ENCODE measurements at regions not wholly inside any gene's neighbourhood (a gene's known extent, or its start where the extent isn't known, plus 50 kb on each side); places are given as distances from the start of the nearest gene placed in this dataset.

DNA sequence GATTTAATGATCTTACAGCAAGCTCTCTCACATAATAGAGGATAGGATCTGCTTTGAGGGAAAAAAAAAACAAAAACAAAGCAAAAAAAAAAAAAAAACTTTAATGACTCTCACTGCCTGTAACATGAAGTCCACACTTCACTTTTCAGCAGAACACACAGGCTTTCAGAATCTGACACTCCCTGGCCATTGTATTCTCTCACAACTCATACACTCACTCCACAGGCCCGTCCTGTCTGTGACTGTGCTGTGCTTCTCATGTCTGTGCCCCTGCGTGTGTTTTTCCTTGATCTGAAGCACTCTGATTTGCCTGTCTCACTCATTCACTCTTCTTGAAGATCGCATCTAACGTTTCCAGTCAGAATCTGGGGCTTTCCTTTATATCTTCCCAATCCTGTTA is 460.8 kb downstream of the TMA16 start:
- ATAC-seq (ENCODE audit: low read depth) (no peak), DNase-seq (no peak)
- no peak overlapping the region for H3K27ac Mint-ChIP-seq
- H3K9me3 Mint-ChIP-seq: no peaks in the 10 kb centered on the region
- no peaks in the 10 kb centered on the region for H3K4me1 Mint-ChIP-seq
- H3K27me3 Mint-ChIP-seq: no peaks in the 10 kb centered on the region
- H3K4me3 Mint-ChIP-seq: no peak overlapping the region
- H3K36me3 Mint-ChIP-seq: no peaks in the 10 kb centered on the region
- POLR2A ChIA-PET: no interaction called here

DNA sequence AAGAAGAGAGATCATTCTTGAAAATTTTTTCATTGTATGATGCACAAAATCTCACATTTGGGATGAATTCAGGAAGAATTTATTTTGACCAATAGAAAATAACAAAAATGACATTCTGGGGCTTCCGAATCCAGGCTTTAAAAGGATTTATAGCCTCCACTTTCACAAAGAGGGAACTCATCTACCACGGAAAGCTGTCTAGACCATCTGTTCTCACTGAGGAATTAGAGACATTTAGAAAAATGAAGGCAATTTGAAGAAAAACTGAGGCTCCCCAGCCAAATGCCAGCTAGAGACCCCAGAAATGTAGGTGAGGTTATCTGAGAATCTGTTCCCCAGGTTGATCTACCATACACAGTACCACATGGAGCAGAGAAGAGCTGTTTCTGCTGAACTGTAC is 464.3 kb downstream of the TMA16 start:
- DNase-seq (no peak), ATAC-seq (ENCODE audit: low read depth) (no peak)
- POLR2A ChIA-PET: no interaction called here
- H3K36me3 Mint-ChIP-seq: no peaks in the 10 kb centered on the region
- H3K4me1 Mint-ChIP-seq: no peaks in the 10 kb centered on the region
- H3K27ac Mint-ChIP-seq: no peak overlapping the region
- H3K4me3 Mint-ChIP-seq: no peak overlapping the region
- H3K9me3 Mint-ChIP-seq: no peaks in the 10 kb centered on the region
- no peaks in the 10 kb centered on the region for H3K27me3 Mint-ChIP-seq

DNA sequence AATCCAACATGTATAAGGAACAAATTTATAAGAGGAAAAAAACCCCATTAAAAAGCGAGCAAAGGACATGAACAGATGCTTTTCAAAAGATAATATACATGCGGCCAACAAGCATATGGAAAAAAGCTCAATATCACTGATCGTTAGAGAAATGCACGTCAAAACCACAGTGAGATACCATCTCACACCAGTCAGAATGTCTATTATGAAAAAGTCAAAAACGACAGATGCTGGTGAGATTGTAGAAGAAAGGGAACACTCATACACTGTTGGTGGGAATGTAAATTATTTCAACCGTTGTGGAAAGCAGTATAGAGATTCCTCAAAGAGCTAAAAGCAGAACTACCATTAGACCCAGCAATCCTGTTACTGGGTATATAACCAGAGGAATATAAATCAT is 465.4 kb downstream of the TMA16 start:
- POLR2A ChIA-PET: no interaction called here
- Mint-ChIP-seq H3K4me1 (no peaks in the 10 kb centered on the region), H3K4me3 (no peak overlapping the region), H3K27ac (no peak overlapping the region), H3K9me3 (peaks cover 2% of the 10 kb centered on the region), H3K36me3 (no peaks in the 10 kb centered on the region), H3K27me3 (no peaks in the 10 kb centered on the region)
- DNase-seq (no peak), ATAC-seq (ENCODE audit: low read depth) (no peak)

DNA sequence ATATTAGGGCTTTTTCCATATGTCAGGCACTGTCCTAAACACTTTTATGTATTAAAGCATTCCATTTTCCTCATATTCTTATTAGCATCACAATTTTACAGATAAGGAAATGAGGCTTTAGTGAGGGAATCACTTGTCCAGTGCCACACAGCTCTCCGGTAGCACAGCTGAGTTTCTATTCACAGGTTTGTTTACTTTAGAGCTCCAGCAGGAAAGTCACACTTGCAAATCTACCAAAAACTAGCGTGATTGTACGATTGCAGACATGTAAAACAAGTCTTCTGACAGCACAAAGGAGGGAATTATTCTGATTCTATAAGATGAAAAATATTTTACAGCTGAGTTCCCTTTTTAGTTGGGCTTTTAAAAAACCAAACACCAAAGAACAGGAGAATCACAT is 472.1 kb downstream of the TMA16 start:
- POLR2A ChIA-PET: no interaction called here
- ATAC-seq (ENCODE audit: low read depth) (no peak), DNase-seq (no peak)
- no peak overlapping the region for H3K4me3 Mint-ChIP-seq
- no peak overlapping the region for H3K27ac Mint-ChIP-seq
- H3K4me1 Mint-ChIP-seq: no peaks in the 10 kb centered on the region
- H3K27me3 Mint-ChIP-seq: no peaks in the 10 kb centered on the region
- H3K36me3 Mint-ChIP-seq: no peaks in the 10 kb centered on the region
- peaks cover 2% of the 10 kb centered on the region for H3K9me3 Mint-ChIP-seq

DNA sequence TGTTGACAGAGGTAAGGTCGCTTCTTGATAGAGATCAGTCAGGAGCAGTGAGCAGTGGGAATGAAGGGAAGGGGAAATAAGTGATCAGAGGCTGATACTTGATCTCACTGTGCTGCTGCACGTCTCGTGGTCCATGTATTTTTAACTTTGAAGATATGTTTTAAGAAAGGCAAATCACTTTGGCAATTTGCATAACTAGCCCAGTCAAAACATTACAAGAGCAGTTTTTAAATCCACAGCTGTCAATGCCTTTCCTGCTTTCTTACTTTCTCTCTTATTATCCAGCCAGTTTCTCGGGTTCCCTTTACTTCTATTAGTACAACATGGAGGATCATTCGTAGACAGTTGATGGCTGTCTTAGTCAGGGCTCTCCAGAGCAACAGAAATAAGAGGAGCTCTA is 472.8 kb downstream of the TMA16 start:
- H3K27me3 Mint-ChIP-seq: no peaks in the 10 kb centered on the region
- no peak overlapping the region for H3K4me3 Mint-ChIP-seq
- H3K36me3 Mint-ChIP-seq: no peaks in the 10 kb centered on the region
- H3K9me3 Mint-ChIP-seq: peaks cover 2% of the 10 kb centered on the region
- DNase-seq (no peak), ATAC-seq (ENCODE audit: low read depth) (no peak)
- no peaks in the 10 kb centered on the region for H3K4me1 Mint-ChIP-seq
- no peak overlapping the region for H3K27ac Mint-ChIP-seq
- POLR2A ChIA-PET: no interaction called here

DNA sequence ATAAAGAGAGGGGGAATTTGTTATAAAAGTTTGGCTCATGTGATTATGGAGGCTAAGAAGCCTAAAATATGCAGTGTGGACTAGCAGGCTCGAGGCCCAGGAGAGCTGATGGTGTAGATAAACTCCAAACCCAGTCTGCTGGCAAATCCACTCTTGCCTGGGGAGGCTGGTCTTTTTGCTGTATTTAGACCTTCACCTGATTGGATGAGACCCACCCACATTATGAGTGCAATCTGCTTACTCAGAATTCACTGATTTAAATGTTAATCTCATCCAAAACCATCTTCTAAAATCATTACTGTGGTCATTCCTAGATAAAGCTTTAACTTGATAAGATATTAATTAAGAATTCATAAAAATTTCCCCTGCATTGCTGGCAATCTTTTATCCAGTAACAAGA is 473.2 kb downstream of the TMA16 start:
- Mint-ChIP-seq H3K4me1 (no peaks in the 10 kb centered on the region), H3K27ac (no peak overlapping the region), H3K9me3 (peaks cover 2% of the 10 kb centered on the region), H3K27me3 (no peaks in the 10 kb centered on the region), H3K36me3 (no peaks in the 10 kb centered on the region), H3K4me3 (no peak overlapping the region)
- ATAC-seq (ENCODE audit: low read depth): no peak
- DNase-seq: no peak
- POLR2A ChIA-PET: no interaction called here

DNA sequence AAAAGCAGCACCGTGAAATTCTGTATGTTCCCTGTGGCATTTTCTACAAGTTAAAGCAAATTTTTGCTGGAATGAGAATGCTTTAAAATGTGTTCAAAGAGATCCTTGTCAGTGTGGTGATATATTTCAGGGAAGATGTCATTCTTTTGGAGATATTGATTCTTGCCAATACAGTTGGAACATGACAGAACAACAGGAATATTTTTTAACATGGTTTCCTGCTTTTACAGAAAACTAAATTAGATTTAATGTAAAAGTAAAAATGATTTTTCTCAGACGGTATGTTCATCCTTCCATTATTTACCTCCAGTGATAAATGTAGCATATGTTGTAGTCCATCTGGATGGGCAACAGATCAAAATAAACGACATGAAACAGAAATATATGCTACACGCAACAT is 474.8 kb downstream of the TMA16 start:
- Mint-ChIP-seq H3K4me3 (no peak overlapping the region), H3K4me1 (no peaks in the 10 kb centered on the region), H3K36me3 (no peaks in the 10 kb centered on the region), H3K27me3 (no peaks in the 10 kb centered on the region), H3K9me3 (peaks cover 2% of the 10 kb centered on the region), H3K27ac (no peak overlapping the region)
- no peak for DNase-seq
- no peak for ATAC-seq (ENCODE audit: low read depth)
- POLR2A ChIA-PET: no interaction called here

DNA sequence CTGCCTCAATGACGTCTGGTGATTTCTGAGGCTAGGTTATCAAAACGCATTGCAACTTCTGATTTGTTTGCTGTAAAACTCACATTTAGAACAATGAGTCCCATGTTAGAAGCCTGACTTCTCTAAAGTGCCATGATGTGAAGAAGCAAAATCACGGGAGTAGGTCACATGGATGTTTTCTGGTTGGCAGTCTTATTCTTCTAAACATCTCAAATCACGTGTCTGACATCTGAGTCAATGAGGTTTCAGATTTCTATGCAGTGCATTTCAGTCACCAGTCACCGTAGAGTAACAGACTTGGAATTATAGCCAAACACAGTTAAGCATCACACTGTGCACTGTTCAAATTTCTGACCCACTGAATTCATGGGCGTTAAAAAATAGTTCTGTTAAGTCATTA is 482.1 kb downstream of the TMA16 start:
- H3K4me3 Mint-ChIP-seq: no peak overlapping the region
- no peak overlapping the region for H3K27ac Mint-ChIP-seq
- no peaks in the 10 kb centered on the region for H3K27me3 Mint-ChIP-seq
- no peak for DNase-seq
- POLR2A ChIA-PET: no interaction called here
- H3K9me3 Mint-ChIP-seq: no peaks in the 10 kb centered on the region
- no peaks in the 10 kb centered on the region for H3K4me1 Mint-ChIP-seq
- no peak for ATAC-seq (ENCODE audit: low read depth)
- no peaks in the 10 kb centered on the region for H3K36me3 Mint-ChIP-seq

DNA sequence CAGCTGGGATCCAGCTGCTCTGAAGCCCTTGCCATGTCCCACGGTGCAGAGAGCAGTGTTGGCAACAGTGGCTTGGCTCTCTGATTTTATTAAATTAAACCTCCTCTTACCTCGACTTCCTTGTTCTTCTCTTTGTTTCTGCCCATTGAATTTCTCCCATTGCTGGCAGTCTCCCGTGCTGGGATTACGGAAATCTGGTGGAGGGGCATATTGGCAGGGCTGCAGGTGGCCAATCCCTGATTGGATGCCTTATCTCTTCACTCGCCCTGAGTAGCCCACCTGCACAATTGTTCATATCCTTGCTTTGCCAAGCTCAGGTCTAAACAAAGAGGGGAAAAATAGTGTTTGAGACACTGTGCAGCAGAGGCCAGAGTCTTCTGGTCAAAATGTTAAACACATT is 493.9 kb downstream of the TMA16 start:
- H3K36me3 Mint-ChIP-seq: no peaks in the 10 kb centered on the region
- H3K4me3 Mint-ChIP-seq: no peak overlapping the region
- DNase-seq (no peak), ATAC-seq (ENCODE audit: low read depth) (no peak)
- no peaks in the 10 kb centered on the region for H3K4me1 Mint-ChIP-seq
- no peaks in the 10 kb centered on the region for H3K9me3 Mint-ChIP-seq
- POLR2A ChIA-PET: no interaction called here
- H3K27ac Mint-ChIP-seq: no peak overlapping the region
- H3K27me3 Mint-ChIP-seq: no peaks in the 10 kb centered on the region

DNA sequence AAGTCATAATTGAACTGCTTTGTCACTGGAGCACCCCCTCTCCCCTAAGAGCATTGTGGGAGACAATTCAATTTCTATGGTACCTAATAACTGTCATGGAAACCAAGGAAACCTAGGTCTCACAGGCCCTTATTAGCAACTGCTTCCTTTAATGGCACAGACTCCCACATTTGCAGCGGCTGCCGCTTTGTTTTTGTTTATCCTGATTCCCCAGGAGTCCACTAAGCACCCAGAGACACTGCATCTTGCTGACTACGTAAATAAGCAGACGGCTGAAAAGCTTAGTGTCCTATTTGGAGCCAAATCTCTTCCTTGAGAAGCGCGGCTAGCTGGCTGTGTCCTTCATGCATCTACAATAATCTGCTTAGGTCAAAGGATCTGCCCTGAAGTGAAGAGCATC is 494.4 kb downstream of the TMA16 start:
- Mint-ChIP-seq H3K4me1 (no peaks in the 10 kb centered on the region), H3K27ac (no peak overlapping the region), H3K36me3 (no peaks in the 10 kb centered on the region), H3K27me3 (no peaks in the 10 kb centered on the region), H3K4me3 (no peak overlapping the region), H3K9me3 (no peaks in the 10 kb centered on the region)
- DNase-seq (no peak), ATAC-seq (ENCODE audit: low read depth) (no peak)
- POLR2A ChIA-PET: no interaction called here

DNA sequence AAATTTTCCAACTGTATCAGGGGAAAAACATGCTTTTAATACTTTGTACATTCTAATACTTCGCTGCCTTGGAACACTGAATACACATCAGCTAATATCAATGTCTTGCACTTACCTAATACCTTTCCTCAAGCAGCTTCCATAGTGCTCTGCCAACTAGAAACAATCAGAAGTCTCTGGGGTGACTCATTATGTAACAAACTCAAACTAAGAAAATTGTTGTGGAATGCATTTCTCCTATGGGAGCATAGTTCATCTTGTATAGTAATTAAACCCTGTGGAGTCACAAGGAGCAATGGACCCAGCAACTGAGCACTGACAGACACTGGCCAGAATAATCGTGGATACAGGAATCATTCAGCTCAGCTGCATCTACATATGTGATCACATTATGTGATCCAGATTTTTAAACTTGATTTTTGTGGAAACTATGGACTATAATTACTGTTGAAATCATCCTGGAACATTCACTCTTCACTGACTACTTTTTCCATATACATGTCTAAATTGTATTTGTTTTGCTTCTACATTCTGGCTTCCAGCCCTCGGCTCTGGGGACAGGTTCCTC is 496.9 kb downstream of the TMA16 start:
- Mint-ChIP-seq H3K4me1 (no peaks in the 10 kb centered on the region), H3K27ac (no peak overlapping the region)
- DNase-seq: no peak

DNA sequence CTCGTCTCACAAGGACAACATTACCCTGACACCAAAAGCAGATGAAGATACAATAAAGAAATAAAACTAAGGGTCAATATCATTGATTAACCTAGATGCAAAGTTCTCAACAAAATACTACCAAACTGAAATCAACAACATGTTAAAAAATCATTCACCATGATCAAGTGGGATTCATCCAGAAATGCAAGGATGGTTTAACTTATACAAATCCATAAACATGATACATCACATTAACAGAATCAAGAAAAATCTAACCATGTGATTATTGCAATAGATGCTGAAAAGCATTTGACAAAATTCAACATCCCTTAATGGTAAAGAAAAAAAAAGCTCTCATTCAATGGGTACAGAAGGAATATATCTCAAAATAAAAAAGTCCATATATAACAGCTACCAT is 514.9 kb downstream of the TMA16 start:
- Mint-ChIP-seq H3K4me3 (no peak overlapping the region), H3K4me1 (no peaks in the 10 kb centered on the region), H3K27me3 (no peaks in the 10 kb centered on the region), H3K9me3 (no peaks in the 10 kb centered on the region), H3K27ac (no peak overlapping the region), H3K36me3 (no peaks in the 10 kb centered on the region)
- POLR2A ChIA-PET: no interaction called here
- no peak for DNase-seq
- ATAC-seq (ENCODE audit: low read depth): no peak

More for the DNA sequence above, 496.9 kb downstream of the TMA16 start:
- no peak for ATAC-seq (ENCODE audit: low read depth)
- POLR2A ChIA-PET: no interaction called here
- H3K4me3 Mint-ChIP-seq: no peak overlapping the region
- H3K9me3 Mint-ChIP-seq: no peaks in the 10 kb centered on the region
- no peaks in the 10 kb centered on the region for H3K36me3 Mint-ChIP-seq
- no peaks in the 10 kb centered on the region for H3K27me3 Mint-ChIP-seq

DNA sequence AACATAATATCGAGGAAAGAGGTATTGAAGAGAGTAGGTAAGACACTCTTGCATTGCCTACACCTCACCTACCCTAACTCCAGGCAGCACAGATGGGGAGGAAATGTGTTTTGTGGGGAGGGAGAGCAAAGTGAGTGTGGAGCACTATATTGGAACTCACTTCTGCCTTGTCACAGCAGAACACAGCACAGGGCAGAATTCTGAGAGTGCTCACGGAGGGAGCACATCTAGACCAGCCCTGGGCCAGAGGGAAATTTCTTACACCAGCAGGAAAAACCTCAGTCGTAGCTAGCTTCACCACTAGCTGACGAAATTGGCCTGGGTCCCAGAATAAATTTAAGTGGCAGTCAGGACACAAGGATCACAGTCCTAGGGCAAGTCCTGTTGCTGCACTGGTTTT is 517.3 kb downstream of the TMA16 start:
- no peak overlapping the region for H3K4me3 Mint-ChIP-seq
- no peaks in the 10 kb centered on the region for H3K27me3 Mint-ChIP-seq
- POLR2A ChIA-PET: no interaction called here
- DNase-seq: no peak
- ATAC-seq (ENCODE audit: low read depth): no peak
- no peaks in the 10 kb centered on the region for H3K4me1 Mint-ChIP-seq
- H3K36me3 Mint-ChIP-seq: no peaks in the 10 kb centered on the region
- H3K27ac Mint-ChIP-seq: no peak overlapping the region
- no peaks in the 10 kb centered on the region for H3K9me3 Mint-ChIP-seq

DNA sequence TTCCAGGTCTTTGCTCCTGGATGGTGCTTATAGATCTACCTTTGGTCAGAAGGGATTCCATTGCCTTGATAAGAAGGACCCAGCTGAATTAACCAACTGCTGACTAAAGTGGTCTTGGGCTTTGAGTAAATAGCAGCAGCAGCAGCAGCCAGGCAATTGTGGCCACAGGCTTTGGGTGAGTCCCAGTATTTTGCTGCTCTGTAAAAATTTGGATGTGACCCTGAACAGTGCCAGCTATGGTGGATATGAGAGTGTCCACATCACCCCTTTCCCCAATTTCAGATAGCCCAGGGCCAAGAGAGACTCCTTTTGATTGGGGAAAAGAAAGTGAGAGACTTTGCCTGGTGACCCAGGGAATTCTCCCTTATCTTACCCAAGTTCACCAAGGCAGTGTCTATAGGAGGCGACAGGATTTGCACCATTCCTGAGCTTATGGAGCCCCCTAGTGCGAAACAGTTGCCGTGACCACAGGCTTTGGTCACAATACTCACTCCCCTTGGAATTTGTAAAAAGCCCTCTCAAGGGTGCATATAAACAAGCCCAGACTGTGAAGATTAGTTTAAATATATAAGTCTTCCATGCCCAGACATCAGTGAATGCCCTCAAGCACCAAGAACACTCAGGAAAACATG is 518.0 kb downstream of the TMA16 start:
- H3K27me3 Mint-ChIP-seq: no peaks in the 10 kb centered on the region
- H3K4me3 Mint-ChIP-seq: no peak overlapping the region
- no peak for ATAC-seq (ENCODE audit: low read depth)
- no peak for DNase-seq
- no peaks in the 10 kb centered on the region for H3K36me3 Mint-ChIP-seq
- H3K27ac Mint-ChIP-seq: no peak overlapping the region
- POLR2A ChIA-PET: no interaction called here
- no peaks in the 10 kb centered on the region for H3K4me1 Mint-ChIP-seq
- no peaks in the 10 kb centered on the region for H3K9me3 Mint-ChIP-seq

DNA sequence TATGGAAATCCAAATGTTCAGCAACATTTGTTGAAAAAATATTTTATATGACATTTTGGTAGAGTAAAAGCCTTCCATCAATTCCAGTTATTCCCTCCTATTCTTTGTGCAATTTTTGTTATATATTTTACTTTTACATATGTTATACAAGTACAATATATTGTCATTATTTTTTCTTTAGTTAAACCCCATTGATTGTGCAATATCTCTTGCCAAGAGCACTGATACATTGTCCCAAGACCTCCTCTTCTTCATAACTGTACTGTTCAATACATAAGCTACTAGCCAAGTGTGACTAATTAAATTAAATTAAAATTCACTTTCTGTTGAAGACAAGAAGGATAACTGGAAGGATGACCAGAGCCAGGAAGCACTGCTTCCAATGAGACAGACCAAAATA is 527.5 kb downstream of the TMA16 start:
- POLR2A ChIA-PET: no interaction called here

More for the DNA sequence above, 527.5 kb downstream of the TMA16 start:
- Mint-ChIP-seq H3K4me1 (no peaks in the 10 kb centered on the region), H3K36me3 (no peaks in the 10 kb centered on the region), H3K27me3 (no peaks in the 10 kb centered on the region), H3K4me3 (no peak overlapping the region), H3K9me3 (peaks cover 1% of the 10 kb centered on the region), H3K27ac (no peak overlapping the region)
- ATAC-seq (ENCODE audit: low read depth) (no peak), DNase-seq (no peak)
